ENCODE measurements at regions not wholly inside any gene's neighbourhood (a gene's known extent, or its start where the extent isn't known, plus 50 kb on each side); places are given as distances from the start of the nearest gene placed in this dataset.
A peak's percentile ranks its signal among the peaks of the same experiment; 100 is the strongest.

- TF ChIP-seq CTCF (IDR thresholded peaks at IDR 0.05; ENCODE audit: low read depth, low read length): no peak
- Histone ChIP-seq H3K27me3 (no peaks in the 10 kb centered on the region), H3K27ac (no peak overlapping the region), H3K4me1 (ENCODE audit: low read depth) (no peaks in the 10 kb centered on the region), H3K36me3 (no peaks in the 10 kb centered on the region), H3K4me3 (no peak overlapping the region), H3K9me3 (ENCODE audit: low read depth) (no peaks in the 10 kb centered on the region)
- no peak for DNase-seq (ENCODE audit: low read depth in 1 of 2, low spot score in 1 of 2)
These were observed 738.7 kb upstream of the LMO3 start for GRCh38 chr12:17344649-17345048.

- no peaks in the 10 kb centered on the region for H3K27me3 ChIP-seq
- no peak overlapping the region for H3K4me3 ChIP-seq
- no peak for TF ChIP-seq CTCF (IDR thresholded peaks at IDR 0.05; ENCODE audit: low read depth, low read length)
- no peaks in the 10 kb centered on the region for H3K4me1 ChIP-seq (ENCODE audit: low read depth)
- no peaks in the 10 kb centered on the region for H3K9me3 ChIP-seq (ENCODE audit: low read depth)
- no peaks in the 10 kb centered on the region for H3K36me3 ChIP-seq
- no peak overlapping the region for H3K27ac ChIP-seq
- DNase-seq (ENCODE audit: low read depth in 1 of 2, low spot score in 1 of 2): no peak
These were observed 736.5 kb upstream of the LMO3 start for GRCh38 chr12:17342381-17342961.

DNA sequence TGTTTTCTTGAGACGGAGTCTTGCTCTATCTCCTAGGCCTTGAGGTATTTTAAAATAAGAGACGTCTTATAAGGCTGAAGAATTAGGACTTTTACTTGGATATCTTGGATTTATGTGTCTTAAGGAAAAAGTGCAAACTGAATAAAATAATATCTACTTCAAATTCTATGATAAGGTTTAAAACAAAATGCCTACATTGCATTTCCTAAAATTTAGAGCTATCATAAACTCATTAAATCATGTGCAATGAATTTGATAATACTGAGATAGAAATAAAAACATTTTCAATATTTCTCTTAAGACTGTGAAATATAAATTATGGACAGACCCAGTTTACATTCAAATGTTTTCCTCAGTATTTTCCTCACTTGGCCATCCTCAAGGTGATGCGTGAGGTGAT is 729.5 kb upstream of the LMO3 start:
- Histone ChIP-seq H3K4me3 (no peak overlapping the region), H3K27me3 (no peaks in the 10 kb centered on the region), H3K4me1 (ENCODE audit: low read depth) (no peaks in the 10 kb centered on the region), H3K36me3 (no peaks in the 10 kb centered on the region), H3K9me3 (ENCODE audit: low read depth) (no peaks in the 10 kb centered on the region), H3K27ac (no peak overlapping the region)
- no peak for TF ChIP-seq CTCF (IDR thresholded peaks at IDR 0.05; ENCODE audit: low read depth, low read length)
- no peak for DNase-seq (ENCODE audit: low read depth in 1 of 2, low spot score in 1 of 2)

GRCh38 chr12:17334784-17335183 is 728.8 kb upstream of the LMO3 start:
- no peak for TF ChIP-seq CTCF (IDR thresholded peaks at IDR 0.05; ENCODE audit: low read depth, low read length)
- H3K4me3 ChIP-seq: no peak overlapping the region
- no peaks in the 10 kb centered on the region for H3K9me3 ChIP-seq (ENCODE audit: low read depth)
- no peaks in the 10 kb centered on the region for H3K36me3 ChIP-seq
- no peaks in the 10 kb centered on the region for H3K27me3 ChIP-seq
- H3K4me1 ChIP-seq (ENCODE audit: low read depth): no peaks in the 10 kb centered on the region
- H3K27ac ChIP-seq: no peak overlapping the region
- no peak for DNase-seq (ENCODE audit: low read depth in 1 of 2, low spot score in 1 of 2)

GRCh38 chr12:17333287-17333686 is 727.3 kb upstream of the LMO3 start:
- Histone ChIP-seq H3K36me3 (no peaks in the 10 kb centered on the region), H3K4me1 (ENCODE audit: low read depth) (no peaks in the 10 kb centered on the region), H3K27me3 (no peaks in the 10 kb centered on the region), H3K27ac (no peak overlapping the region), H3K4me3 (no peak overlapping the region), H3K9me3 (ENCODE audit: low read depth) (no peaks in the 10 kb centered on the region)
- DNase-seq (ENCODE audit: low read depth in 1 of 2, low spot score in 1 of 2): no peak
- no peak for TF ChIP-seq CTCF (IDR thresholded peaks at IDR 0.05; ENCODE audit: low read depth, low read length)

DNA sequence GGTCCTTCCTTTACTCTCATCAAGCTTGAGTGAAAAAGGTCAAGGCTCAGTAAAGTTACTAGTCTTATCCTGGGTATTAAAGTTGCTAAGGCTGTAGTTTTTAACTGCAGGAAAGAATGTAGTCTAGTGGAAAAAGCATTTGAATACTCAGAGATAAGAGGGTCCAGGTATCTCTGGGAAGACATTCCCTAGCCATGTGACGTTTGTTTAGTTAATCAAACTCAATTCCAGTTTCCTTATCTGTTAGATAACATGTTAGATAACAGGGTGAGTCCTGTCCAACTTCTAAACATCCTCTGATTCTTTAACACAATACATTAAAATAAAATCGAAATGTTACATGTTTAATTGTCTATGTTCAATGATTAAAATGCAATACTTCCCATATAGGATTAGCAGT is 720.7 kb upstream of the LMO3 start:
- Histone ChIP-seq H3K4me3 (no peak overlapping the region), H3K9me3 (ENCODE audit: low read depth) (no peaks in the 10 kb centered on the region), H3K4me1 (ENCODE audit: low read depth) (peaks cover 14% of the 10 kb centered on the region), H3K36me3 (no peaks in the 10 kb centered on the region), H3K27me3 (no peaks in the 10 kb centered on the region), H3K27ac (no peak overlapping the region)
- TF ChIP-seq CTCF (IDR thresholded peaks at IDR 0.05; ENCODE audit: low read depth, low read length): no peak
- DNase-seq (ENCODE audit: low read depth in 1 of 2, low spot score in 1 of 2): peak in 1 of 2 donors; percentile 21

Data from cardiac muscle cell (in vitro differentiated cells and primary cell).